ENCODE measurements at regions not wholly inside any gene's neighbourhood (a gene's known extent, or its start where the extent isn't known, plus 50 kb on each side); places are given as distances from the start of the nearest gene placed in this dataset.

GRCh38 chr4:95998311-95998710, 158.4 kb downstream of the PDHA2 start:
- Histone ChIP-seq H3K4me2 (ENCODE audit: low read length) (no peak overlapping the region), H3K23ac (ENCODE audit: low read length) (no peak overlapping the region), H3K9ac (ENCODE audit: low read length) (no peak overlapping the region), H3K56ac (ENCODE audit: low read length) (no peak overlapping the region), H3K4me3 (ENCODE audit: low read length) (no peak overlapping the region), H3K4ac (ENCODE audit: low read depth, low read length) (no peak overlapping the region), H3K27ac (ENCODE audit: low read depth, low read length) (no peak overlapping the region), H3K79me2 (ENCODE audit: control insufficient read depth, insufficient read depth, low read length) (no peaks in the 10 kb centered on the region), H4K8ac (ENCODE audit: low read depth, low read length) (no peak overlapping the region), H3K79me1 (ENCODE audit: low read length) (no peaks in the 10 kb centered on the region), H4K5ac (ENCODE audit: low read length) (no peak overlapping the region), H3K4me1 (ENCODE audit: control insufficient read depth, low read depth, low read length) (no peaks in the 10 kb centered on the region), H2BK120ac (ENCODE audit: low read depth, low read length) (no peak overlapping the region), H3K18ac (ENCODE audit: low read length) (no peak overlapping the region), H3K36me3 (ENCODE audit: control insufficient read depth, insufficient read depth, low read length) (no peaks in the 10 kb centered on the region), H2BK15ac (replicated peaks; ENCODE audit: low read depth) (no peak overlapping the region), H2BK5ac (ENCODE audit: low read length) (no peak overlapping the region), H3K27me3 (ENCODE audit: insufficient read depth, low read length, poor library complexity) (no peaks in the 10 kb centered on the region), H2AK5ac (ENCODE audit: low read length) (no peak overlapping the region)
- WGBS (ENCODE audit: extremely low coverage, insufficient coverage, low lambda C conversion rate) = no CpG with 5 or more reads among the region's 2 CpGs
- DNase-seq = no peak

- Histone ChIP-seq H2BK15ac (replicated peaks; ENCODE audit: low read depth) (no peak overlapping the region), H3K9ac (ENCODE audit: low read length) (no peak overlapping the region), H3K4me3 (ENCODE audit: low read length) (no peak overlapping the region), H3K56ac (ENCODE audit: low read length) (no peak overlapping the region), H3K79me2 (ENCODE audit: control insufficient read depth, insufficient read depth, low read length) (no peaks in the 10 kb centered on the region), H3K27me3 (ENCODE audit: insufficient read depth, low read length, poor library complexity) (no peaks in the 10 kb centered on the region), H3K36me3 (ENCODE audit: control insufficient read depth, insufficient read depth, low read length) (no peaks in the 10 kb centered on the region), H2AK5ac (ENCODE audit: low read length) (no peak overlapping the region), H3K4ac (ENCODE audit: low read depth, low read length) (no peak overlapping the region), H2BK120ac (ENCODE audit: low read depth, low read length) (no peak overlapping the region), H4K5ac (ENCODE audit: low read length) (no peak overlapping the region), H3K4me2 (ENCODE audit: low read length) (no peak overlapping the region), H3K79me1 (ENCODE audit: low read length) (no peaks in the 10 kb centered on the region), H3K23ac (ENCODE audit: low read length) (no peak overlapping the region), H4K8ac (ENCODE audit: low read depth, low read length) (no peak overlapping the region), H3K4me1 (ENCODE audit: control insufficient read depth, low read depth, low read length) (no peaks in the 10 kb centered on the region), H3K18ac (ENCODE audit: low read length) (no peak overlapping the region), H3K27ac (ENCODE audit: low read depth, low read length) (no peak overlapping the region), H2BK5ac (ENCODE audit: low read length) (no peak overlapping the region)
- whole genome bisulfite sequencing (ENCODE audit: extremely low coverage, insufficient coverage, low lambda C conversion rate) = no CpG with 5 or more reads among the region's 8 CpGs
- DNase-seq = no peak
Measured at GRCh38 chr4:96003951-96004740, 164.3 kb downstream of the PDHA2 start.

DNA sequence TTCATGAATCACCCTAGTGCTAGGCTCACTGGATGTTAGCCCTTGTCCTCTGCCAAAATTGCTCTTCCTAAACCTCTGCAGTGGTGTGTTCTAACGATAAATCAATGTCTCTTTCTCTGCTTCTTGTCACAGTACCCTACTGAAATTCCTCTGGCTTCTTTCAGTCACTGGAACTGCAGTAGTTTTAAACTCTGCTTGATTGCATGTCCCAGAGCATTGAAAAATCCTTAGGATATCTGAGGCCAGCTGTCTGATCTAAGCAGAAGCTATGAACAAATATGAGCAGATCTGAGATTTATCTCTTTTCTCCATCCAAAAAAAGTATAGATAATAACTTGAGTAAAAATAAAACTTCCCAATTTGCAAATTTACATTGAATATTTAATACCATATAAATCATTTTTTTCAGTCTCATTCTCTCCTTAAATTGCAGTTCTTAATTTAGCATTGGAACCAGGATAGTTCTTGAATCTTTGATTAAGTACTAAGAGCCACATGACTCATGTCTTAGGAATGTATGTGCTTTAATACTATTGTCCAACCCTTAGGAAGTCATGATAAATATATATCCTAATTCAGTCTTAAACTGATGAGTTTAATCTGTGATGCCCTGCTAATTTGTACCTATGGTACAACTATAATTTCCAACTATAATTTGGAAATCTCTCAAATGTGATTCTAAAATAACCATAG, 169.7 kb downstream of the PDHA2 start:
- Histone ChIP-seq H3K27me3 (ENCODE audit: insufficient read depth, low read length, poor library complexity) (no peaks in the 10 kb centered on the region), H3K9ac (ENCODE audit: low read length) (no peak overlapping the region), H4K8ac (ENCODE audit: low read depth, low read length) (no peak overlapping the region), H3K4me2 (ENCODE audit: low read length) (no peak overlapping the region), H3K79me1 (ENCODE audit: low read length) (no peaks in the 10 kb centered on the region), H3K79me2 (ENCODE audit: control insufficient read depth, insufficient read depth, low read length) (no peaks in the 10 kb centered on the region), H3K56ac (ENCODE audit: low read length) (no peak overlapping the region), H3K4me3 (ENCODE audit: low read length) (no peak overlapping the region), H3K18ac (ENCODE audit: low read length) (no peak overlapping the region), H2BK5ac (ENCODE audit: low read length) (no peak overlapping the region), H3K4me1 (ENCODE audit: control insufficient read depth, low read depth, low read length) (no peaks in the 10 kb centered on the region), H4K5ac (ENCODE audit: low read length) (no peak overlapping the region), H3K36me3 (ENCODE audit: control insufficient read depth, insufficient read depth, low read length) (no peaks in the 10 kb centered on the region), H3K23ac (ENCODE audit: low read length) (no peak overlapping the region), H2BK120ac (ENCODE audit: low read depth, low read length) (no peak overlapping the region), H3K4ac (ENCODE audit: low read depth, low read length) (no peak overlapping the region), H2AK5ac (ENCODE audit: low read length) (no peak overlapping the region), H2BK15ac (replicated peaks; ENCODE audit: low read depth) (no peak overlapping the region), H3K27ac (ENCODE audit: low read depth, low read length) (no peak overlapping the region)
- no CpG with 5 or more reads among the region's 1 CpG for WGBS (ENCODE audit: extremely low coverage, insufficient coverage, low lambda C conversion rate)
- DNase-seq = peak; percentile 26

GRCh38 chr4:96012687-96013086, 172.8 kb downstream of the PDHA2 start:
- no peak for DNase-seq
- Histone ChIP-seq H4K5ac (ENCODE audit: low read length) (no peak overlapping the region), H3K18ac (ENCODE audit: low read length) (no peak overlapping the region), H3K4me2 (ENCODE audit: low read length) (no peak overlapping the region), H2BK120ac (ENCODE audit: low read depth, low read length) (no peak overlapping the region), H3K36me3 (ENCODE audit: control insufficient read depth, insufficient read depth, low read length) (no peaks in the 10 kb centered on the region), H3K56ac (ENCODE audit: low read length) (no peak overlapping the region), H2BK5ac (ENCODE audit: low read length) (no peak overlapping the region), H3K4ac (ENCODE audit: low read depth, low read length) (no peak overlapping the region), H3K79me1 (ENCODE audit: low read length) (no peaks in the 10 kb centered on the region), H3K27ac (ENCODE audit: low read depth, low read length) (no peak overlapping the region), H4K8ac (ENCODE audit: low read depth, low read length) (no peak overlapping the region), H3K23ac (ENCODE audit: low read length) (no peak overlapping the region), H3K4me3 (ENCODE audit: low read length) (no peak overlapping the region), H3K79me2 (ENCODE audit: control insufficient read depth, insufficient read depth, low read length) (no peaks in the 10 kb centered on the region), H3K27me3 (ENCODE audit: insufficient read depth, low read length, poor library complexity) (no peaks in the 10 kb centered on the region), H2AK5ac (ENCODE audit: low read length) (no peak overlapping the region), H3K9ac (ENCODE audit: low read length) (no peak overlapping the region), H3K4me1 (ENCODE audit: control insufficient read depth, low read depth, low read length) (no peaks in the 10 kb centered on the region), H2BK15ac (replicated peaks; ENCODE audit: low read depth) (no peak overlapping the region)
- WGBS (ENCODE audit: extremely low coverage, insufficient coverage, low lambda C conversion rate) = no CpG with 5 or more reads among the region's 2 CpGs

- Histone ChIP-seq H4K8ac (ENCODE audit: low read depth, low read length) (peak overlapping the region; percentile 56), H3K56ac (ENCODE audit: low read length) (no peak overlapping the region), H3K4me1 (ENCODE audit: control insufficient read depth, low read depth, low read length) (no peaks in the 10 kb centered on the region), H2BK120ac (ENCODE audit: low read depth, low read length) (no peak overlapping the region), H3K18ac (ENCODE audit: low read length) (peak overlapping the region; percentile 39), H3K4ac (ENCODE audit: low read depth, low read length) (no peak overlapping the region), H3K4me2 (ENCODE audit: low read length) (no peak overlapping the region), H3K36me3 (ENCODE audit: control insufficient read depth, insufficient read depth, low read length) (no peaks in the 10 kb centered on the region), H3K79me1 (ENCODE audit: low read length) (no peaks in the 10 kb centered on the region), H3K9ac (ENCODE audit: low read length) (no peak overlapping the region), H2BK15ac (replicated peaks; ENCODE audit: low read depth) (no peak overlapping the region), H2BK5ac (ENCODE audit: low read length) (no peak overlapping the region), H3K4me3 (ENCODE audit: low read length) (no peak overlapping the region), H3K27ac (ENCODE audit: low read depth, low read length) (no peak overlapping the region), H3K79me2 (ENCODE audit: control insufficient read depth, insufficient read depth, low read length) (no peaks in the 10 kb centered on the region), H4K5ac (ENCODE audit: low read length) (no peak overlapping the region), H2AK5ac (ENCODE audit: low read length) (no peak overlapping the region), H3K23ac (ENCODE audit: low read length) (no peak overlapping the region), H3K27me3 (ENCODE audit: insufficient read depth, low read length, poor library complexity) (no peaks in the 10 kb centered on the region)
- DNase-seq = peak; percentile 4
- no CpG with 5 or more reads among the region's 4 CpGs for WGBS (ENCODE audit: extremely low coverage, insufficient coverage, low lambda C conversion rate)
Measured at GRCh38 chr4:96016634-96017299, 176.9 kb downstream of the PDHA2 start.
